ENCODE measurements at regions not wholly inside any gene's neighbourhood (a gene's known extent, or its start where the extent isn't known, plus 50 kb on each side); places are given as distances from the start of the nearest gene placed in this dataset.
"Not testable (repeated sequence)": the region's sequence is repeated elsewhere in the genome, so short reads cannot be mapped to it uniquely, and the experiment has no call there.

DNA sequence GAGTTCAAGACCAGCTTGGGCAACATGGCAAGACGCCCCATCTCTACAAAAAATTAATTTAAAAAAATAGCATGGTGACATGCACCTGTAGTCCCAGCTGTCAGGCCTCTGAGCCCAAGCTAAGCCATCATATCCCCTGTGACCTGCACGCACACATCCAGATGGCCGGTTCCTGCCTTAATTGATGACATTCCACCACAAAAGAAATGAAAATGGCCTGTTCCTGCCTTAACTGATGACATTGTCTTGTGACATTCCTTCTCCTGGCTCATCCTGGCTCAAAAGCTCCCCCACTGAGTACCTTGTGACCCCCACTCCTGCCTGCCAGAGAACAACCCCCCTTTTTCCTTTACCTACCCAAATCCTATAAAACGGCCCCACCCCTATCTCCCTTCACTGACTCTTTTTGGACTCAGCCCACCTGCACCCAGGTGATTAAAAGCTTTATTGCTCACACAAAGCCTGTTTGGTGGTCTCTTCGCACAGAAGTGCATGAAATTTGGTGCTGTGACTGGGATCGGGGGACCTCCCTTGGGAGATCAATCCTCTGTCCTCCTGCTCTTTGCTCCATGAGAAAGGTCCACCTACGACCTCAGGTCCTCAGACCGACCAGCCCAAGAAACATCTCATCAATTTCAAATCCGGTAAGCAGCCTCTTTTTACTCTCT, 65.6 kb upstream of the ETAA1 start:
- in situ Hi-C loops (cut with MboI); POLR2A ChIA-PET; H3K27me3 ChIP-seq (replicated peaks in 1 of 2; ENCODE audit: control insufficient read depth in 2 of 2, insufficient read depth in 2 of 2, low read length in 1 of 2); SMC1A ChIA-PET (ENCODE audit: uncharacterized antibody, unreplicated experiment); CTCF ChIA-PET; H2AFZ ChIP-seq (ENCODE audit: control insufficient read depth, low read depth, low read length); DNase-seq (ENCODE audit: low read depth, low spot score); H4K20me1 ChIP-seq (ENCODE audit: control insufficient read depth, insufficient read depth); FAIRE-seq; H3K9ac ChIP-seq (ENCODE audit: control insufficient read depth, insufficient read depth, low read length); ATAC-seq; RAD21 ChIA-PET (ENCODE audit: unreplicated experiment); H3K36me3 ChIP-seq (ENCODE audit: control insufficient read depth in 2 of 2, insufficient read depth in 2 of 2, low read length in 1 of 2); H3K79me2 ChIP-seq (ENCODE audit: control insufficient read depth, insufficient read depth, low read length); intact Hi-C loops (cut with micrococcal nuclease; ENCODE audit: unreplicated experiment); BruUV-seq (replicated peaks); H3K27ac ChIP-seq (ENCODE audit: control insufficient read depth, insufficient read depth); H3K4me1 ChIP-seq (ENCODE audit: control insufficient read depth, insufficient read depth, low read length); H3K4me2 ChIP-seq (ENCODE audit: control insufficient read depth, insufficient read depth); H3K9me3 ChIP-seq (replicated peaks; ENCODE audit: control insufficient read depth, insufficient read depth, low read length); H3K4me3 ChIP-seq: not testable (repeated sequence)
- 10% methylated on average over 8 of the region's 9 CpGs for WGBS (ENCODE audit: insufficient coverage, insufficient replicate concordance, low lambda C conversion rate, missing lambda C conversion rate)

DNA sequence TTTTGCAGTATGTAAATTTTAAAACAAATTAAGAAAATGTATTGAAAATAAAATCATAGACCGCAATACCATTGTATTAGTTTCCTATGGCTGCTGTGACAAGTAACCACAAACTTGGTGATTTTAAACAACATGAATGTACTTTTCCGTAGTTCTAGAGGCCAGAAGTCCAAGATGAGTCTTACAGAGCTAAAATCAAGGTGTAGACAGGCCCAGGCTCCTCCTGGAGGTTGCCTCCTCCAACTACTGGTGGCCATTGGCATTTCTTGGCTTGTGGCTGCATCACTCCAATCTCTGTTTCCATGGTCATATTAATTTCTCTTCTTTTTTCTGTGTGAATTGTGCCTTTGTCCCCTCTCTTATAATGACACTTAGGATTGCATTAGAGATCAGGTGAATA, 59.2 kb upstream of the ETAA1 start:
- BruUV-seq (replicated peaks) = no TSS peak
- in situ Hi-C loops (cut with MboI) = no loop called here
- intact Hi-C loops (cut with micrococcal nuclease; ENCODE audit: unreplicated experiment) = no loop called here
- no peaks in the 10 kb centered on the region for H3K79me2 ChIP-seq (ENCODE audit: control insufficient read depth, insufficient read depth, low read length)
- ChIA-PET CTCF (no interaction called here), POLR2A (no interaction called here), RAD21 (ENCODE audit: unreplicated experiment) (no interaction called here), SMC1A (ENCODE audit: uncharacterized antibody, unreplicated experiment) (no interaction called here)
- WGBS (ENCODE audit: insufficient coverage, insufficient replicate concordance, low lambda C conversion rate, missing lambda C conversion rate) = 45% methylated on average over 2 of the region's 2 CpGs
- no peaks in the 10 kb centered on the region for H3K9me3 ChIP-seq (replicated peaks; ENCODE audit: control insufficient read depth, insufficient read depth, low read length)
- ATAC-seq = no peak
- no peaks in the 10 kb centered on the region for H3K27me3 ChIP-seq (replicated peaks in 1 of 2; ENCODE audit: control insufficient read depth in 2 of 2, insufficient read depth in 2 of 2, low read length in 1 of 2)
- no peak for DNase-seq (ENCODE audit: low read depth, low spot score)
- H3K4me3 ChIP-seq = no peak overlapping the region
- H3K4me2 ChIP-seq (ENCODE audit: control insufficient read depth, insufficient read depth) = no peak overlapping the region
- H3K27ac ChIP-seq (ENCODE audit: control insufficient read depth, insufficient read depth) = no peak overlapping the region
- FAIRE-seq = no peak
- no peak overlapping the region for H2AFZ ChIP-seq (ENCODE audit: control insufficient read depth, low read depth, low read length)
- H3K36me3 ChIP-seq (ENCODE audit: control insufficient read depth in 2 of 2, insufficient read depth in 2 of 2, low read length in 1 of 2) = no peaks in the 10 kb centered on the region
- no peaks in the 10 kb centered on the region for H3K4me1 ChIP-seq (ENCODE audit: control insufficient read depth, insufficient read depth, low read length)
- no peak for TF ChIP-seq LARP7 (IDR thresholded peaks at IDR 0.05)
- TF ChIP-seq MEF2A (IDR thresholded peaks at IDR 0.05; ENCODE audit: insufficient read depth, low read depth, low read length) = no peak
- H4K20me1 ChIP-seq (ENCODE audit: control insufficient read depth, insufficient read depth) = no peaks in the 10 kb centered on the region
- no peak overlapping the region for H3K9ac ChIP-seq (ENCODE audit: control insufficient read depth, insufficient read depth, low read length)

Measured in GM12878 (cell line).